ENCODE measurements at regions not wholly inside any gene's neighbourhood (a gene's known extent, or its start where the extent isn't known, plus 50 kb on each side); places are given as distances from the start of the nearest gene placed in this dataset.
A peak's percentile ranks its signal among the peaks of the same experiment; 100 is the strongest.

- Histone ChIP-seq H3K27me3 (no peaks in the 10 kb centered on the region), H3K9me3 (no peaks in the 10 kb centered on the region), H3K4me3 (ENCODE audit: low read depth, low read length) (no peak overlapping the region), H3K4me1 (peaks cover 2% of the 10 kb centered on the region; the same call in 1 of the 2 replicates), H3K36me3 (no peaks in the 10 kb centered on the region)
- no peak for DNase-seq
- TF ChIP-seq CTCF (IDR thresholded peaks at IDR 0.05; ENCODE audit: low read depth, low read length) = no peak
Measured at GRCh38 chr2:117686699-117687098, 127.8 kb upstream of the DDX18 start.

- H3K36me3 ChIP-seq = no peaks in the 10 kb centered on the region
- no peak for TF ChIP-seq CTCF (IDR thresholded peaks at IDR 0.05; ENCODE audit: low read depth, low read length)
- H3K27me3 ChIP-seq = no peaks in the 10 kb centered on the region
- H3K4me1 ChIP-seq = no peaks in the 10 kb centered on the region
- H3K9me3 ChIP-seq = no peaks in the 10 kb centered on the region
- DNase-seq = no peak
- H3K4me3 ChIP-seq (ENCODE audit: low read depth, low read length) = no peak overlapping the region
Measured at GRCh38 chr2:117691595-117691994, 122.9 kb upstream of the DDX18 start.

- no peaks in the 10 kb centered on the region for H3K9me3 ChIP-seq
- H3K36me3 ChIP-seq = no peaks in the 10 kb centered on the region
- no peak for TF ChIP-seq CTCF (IDR thresholded peaks at IDR 0.05; ENCODE audit: low read depth, low read length)
- H3K4me1 ChIP-seq = no peaks in the 10 kb centered on the region
- H3K4me3 ChIP-seq (ENCODE audit: low read depth, low read length) = no peak overlapping the region
- DNase-seq = peak; percentile 40
- H3K27me3 ChIP-seq = no peaks in the 10 kb centered on the region
Measured at GRCh38 chr2:117692001-117692763, 122.3 kb upstream of the DDX18 start.

- H3K4me1 ChIP-seq = no peaks in the 10 kb centered on the region
- no peak overlapping the region; the same call in 1 of the 2 replicates for H3K4me3 ChIP-seq (ENCODE audit: low read depth, low read length)
- peak; percentile 13 for DNase-seq
- H3K9me3 ChIP-seq = no peaks in the 10 kb centered on the region
- no peak for TF ChIP-seq CTCF (IDR thresholded peaks at IDR 0.05; ENCODE audit: low read depth, low read length)
- H3K36me3 ChIP-seq = no peaks in the 10 kb centered on the region
- no peaks in the 10 kb centered on the region for H3K27me3 ChIP-seq
Measured at GRCh38 chr2:117693154-117693553, 121.3 kb upstream of the DDX18 start.

GRCh38 chr2:117693651-117694050 is 120.8 kb upstream of the DDX18 start:
- DNase-seq = no peak
- Histone ChIP-seq H3K27me3 (no peaks in the 10 kb centered on the region), H3K4me1 (no peaks in the 10 kb centered on the region), H3K36me3 (no peaks in the 10 kb centered on the region), H3K9me3 (no peaks in the 10 kb centered on the region), H3K4me3 (ENCODE audit: low read depth, low read length) (no peak overlapping the region)
- TF ChIP-seq CTCF (IDR thresholded peaks at IDR 0.05; ENCODE audit: low read depth, low read length) = no peak

GRCh38 chr2:117698287-117698686 is 116.2 kb upstream of the DDX18 start:
- DNase-seq = no peak
- H3K4me1 ChIP-seq = no peaks in the 10 kb centered on the region
- no peaks in the 10 kb centered on the region for H3K36me3 ChIP-seq
- TF ChIP-seq CTCF (IDR thresholded peaks at IDR 0.05; ENCODE audit: low read depth, low read length) = no peak
- no peaks in the 10 kb centered on the region for H3K27me3 ChIP-seq
- no peaks in the 10 kb centered on the region for H3K9me3 ChIP-seq
- H3K4me3 ChIP-seq (ENCODE audit: low read depth, low read length) = no peak overlapping the region
